ENCODE measurements at regions not wholly inside any gene's neighbourhood (a gene's known extent, or its start where the extent isn't known, plus 50 kb on each side); places are given as distances from the start of the nearest gene placed in this dataset.

GRCh38 chr10:21261842-21262294 lies 263.6 kb downstream of the SKIDA1 start:
- Histone ChIP-seq H3K27ac (no peak overlapping the region), H3K4me3 (no peak overlapping the region), H3K4me1 (no peaks in the 10 kb centered on the region), H3K36me3 (no peaks in the 10 kb centered on the region), H3K27me3 (no peaks in the 10 kb centered on the region), H3K9me3 (no peaks in the 10 kb centered on the region)
- TF ChIP-seq POLR2A (IDR thresholded peaks at IDR 0.05) (no peak), CTCF (IDR thresholded peaks at IDR 0.05) (no peak)
- no peak for DNase-seq

GRCh38 chr10:21260506-21261149 lies 264.9 kb downstream of the SKIDA1 start:
- no peaks in the 10 kb centered on the region for H3K27me3 ChIP-seq
- H3K4me3 ChIP-seq, result no peak overlapping the region
- H3K27ac ChIP-seq, result no peak overlapping the region
- H3K9me3 ChIP-seq, result no peaks in the 10 kb centered on the region
- no peaks in the 10 kb centered on the region for H3K4me1 ChIP-seq
- DNase-seq, result no peak
- H3K36me3 ChIP-seq, result no peaks in the 10 kb centered on the region
- TF ChIP-seq POLR2A (IDR thresholded peaks at IDR 0.05), result no peak
- no peak for TF ChIP-seq CTCF (IDR thresholded peaks at IDR 0.05)

GRCh38 chr10:21260066-21260465 lies 265.4 kb downstream of the SKIDA1 start:
- no peak for DNase-seq
- TF ChIP-seq POLR2A (IDR thresholded peaks at IDR 0.05) (no peak), CTCF (IDR thresholded peaks at IDR 0.05) (no peak)
- no peaks in the 10 kb centered on the region for H3K36me3 ChIP-seq
- H3K9me3 ChIP-seq, result no peaks in the 10 kb centered on the region
- no peak overlapping the region for H3K4me3 ChIP-seq
- H3K4me1 ChIP-seq, result no peaks in the 10 kb centered on the region
- no peaks in the 10 kb centered on the region for H3K27me3 ChIP-seq
- H3K27ac ChIP-seq, result no peak overlapping the region

- Histone ChIP-seq H3K9me3 (no peaks in the 10 kb centered on the region), H3K4me1 (no peaks in the 10 kb centered on the region), H3K36me3 (no peaks in the 10 kb centered on the region), H3K27me3 (no peaks in the 10 kb centered on the region), H3K4me3 (no peak overlapping the region), H3K27ac (no peak overlapping the region)
- no peak for DNase-seq
- TF ChIP-seq CTCF (IDR thresholded peaks at IDR 0.05) (no peak), POLR2A (IDR thresholded peaks at IDR 0.05) (no peak)
Measured at GRCh38 chr10:21257919-21258318, 267.6 kb downstream of the SKIDA1 start.

- no peak for DNase-seq
- H3K4me3 ChIP-seq, result no peak overlapping the region
- H3K27ac ChIP-seq, result no peak overlapping the region
- H3K27me3 ChIP-seq, result no peaks in the 10 kb centered on the region
- H3K36me3 ChIP-seq, result no peaks in the 10 kb centered on the region
- no peaks in the 10 kb centered on the region for H3K4me1 ChIP-seq
- TF ChIP-seq POLR2A (IDR thresholded peaks at IDR 0.05) (no peak), CTCF (IDR thresholded peaks at IDR 0.05) (no peak)
- no peaks in the 10 kb centered on the region for H3K9me3 ChIP-seq
Measured at GRCh38 chr10:21257191-21257590, 268.3 kb downstream of the SKIDA1 start.

- TF ChIP-seq POLR2A (IDR thresholded peaks at IDR 0.05) (no peak), CTCF (IDR thresholded peaks at IDR 0.05) (no peak)
- H3K4me3 ChIP-seq, result no peak overlapping the region
- no peaks in the 10 kb centered on the region for H3K36me3 ChIP-seq
- no peaks in the 10 kb centered on the region for H3K27me3 ChIP-seq
- no peak for DNase-seq
- no peak overlapping the region for H3K27ac ChIP-seq
- no peaks in the 10 kb centered on the region for H3K9me3 ChIP-seq
- H3K4me1 ChIP-seq, result no peaks in the 10 kb centered on the region
Measured at GRCh38 chr10:21249435-21249834, 276.0 kb downstream of the SKIDA1 start.

Measured in Peyer's patch (tissue), 4 donors.